Testis (tissue), 2 donors: ENCODE measurements at regions not wholly inside any gene's neighbourhood (a gene's known extent, or its start where the extent isn't known, plus 50 kb on each side); places are given as distances from the start of the nearest gene placed in this dataset.

Experiments
- DNase-seq: peaks from one replicate; pipeline ENCODE4 v3.0.0-alpha.2; 2019
- H3K27ac ChIP-seq, 2 donors: fragments of 200-600 bp; sonication (generic); one replicate each; pipeline ENCODE4 v1.5.1; 2019
- H3K27me3 ChIP-seq: fragments of 200-600 bp; sonication (generic); one replicate; pipeline ENCODE4 v1.5.1; 2019
- H3K36me3 ChIP-seq: fragments of 200-600 bp; sonication (generic); one replicate; pipeline ENCODE4 v1.5.1; 2017; ENCODE audit warnings: low read depth; ENCODE audit errors: missing control alignments
- H3K4me1 ChIP-seq: fragments of 200-600 bp; sonication (generic); one replicate; pipeline ENCODE4 v1.5.1; 2019
- H3K4me3 ChIP-seq, 2 donors: fragments of 200-600 bp; sonication (generic); one replicate each; pipeline ENCODE4 v1.5.1; 2017 to 2019
- H3K9me3 ChIP-seq: fragments of 200-600 bp; sonication (generic); one replicate; pipeline ENCODE4 v1.5.1; 2017
- POLR2A ChIP-seq: fragments of 450-650 bp; IDR thresholded peaks from one replicate; pipeline ENCODE4 v1.6.1; 2017; ENCODE audit warnings: antibody characterized with exemption, mild to moderate bottlenecking, moderate library complexity
- WGBS, 2 donors: methylation state at CpG; one replicate each; pipeline ENCODE4 v1.1.5; 2018; 5-methylcytosine and 5-hydroxymethylcytosine counted together
- intact Hi-C: fragments of 100-400 bp; cut with DNase I; formaldehyde crosslinking; loops from one replicate; pipeline ENCODE4 v1.15.1; 2023; ENCODE audit warnings: low total_unique reads
- TF ChIP-seq, protein P1 (sequence below), 3 experiments: fragments of 450-650 bp in 2 of 3; fragments of 200-600 bp in 1 of 3; sonication (generic) in 1 of 3; IDR thresholded peaks; one replicate each; pipeline ENCODE4 v1.5.1; 2016 to 2019; ENCODE audit warnings: antibody characterized with exemption in 3 of 3, mild to moderate bottlenecking in 2 of 3, moderate library complexity in 1 of 3

DNA sequence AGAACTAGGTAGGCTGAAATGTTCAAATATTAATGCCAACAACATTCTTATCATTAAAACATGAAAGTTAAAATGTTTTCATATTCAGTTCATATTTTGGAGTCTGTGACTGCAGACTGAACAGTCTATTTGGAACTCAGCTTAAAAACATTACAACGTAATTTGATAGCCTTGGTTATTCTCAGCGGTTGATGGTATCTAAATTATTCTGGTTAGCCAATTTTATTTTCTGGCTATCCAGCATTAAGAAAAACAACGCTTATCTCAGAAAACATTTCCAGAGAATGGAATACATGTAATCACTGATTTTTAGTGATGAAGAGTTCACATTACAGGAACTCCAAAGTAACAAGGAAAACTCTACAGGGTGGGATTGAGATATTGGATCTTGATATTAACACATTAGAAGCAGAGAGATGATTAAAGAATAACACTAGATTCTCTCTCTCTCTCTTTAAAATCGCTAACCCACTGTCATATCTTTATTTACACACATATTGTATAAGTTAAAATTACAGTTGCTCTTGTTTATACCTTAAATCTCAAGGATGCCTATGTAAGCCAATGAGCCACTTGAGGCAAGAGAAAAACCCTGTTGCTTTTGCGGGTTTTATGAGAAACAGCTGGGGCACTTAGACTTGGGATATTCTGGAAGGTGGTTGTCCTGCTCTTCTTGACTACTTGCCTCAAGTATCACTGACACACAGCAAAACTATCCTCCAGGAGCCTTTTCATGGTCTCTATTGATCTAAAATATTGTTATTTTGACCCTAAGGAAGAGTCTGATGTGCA is 84.9 kb downstream of the ICOS start:
- Histone ChIP-seq H3K36me3 (no peaks in the 10 kb centered on the region), H3K9me3 (no peaks in the 10 kb centered on the region), H3K27ac (no peak overlapping the region), H3K4me1 (no peaks in the 10 kb centered on the region), H3K4me3 (no peak overlapping the region), H3K27me3 (no peaks in the 10 kb centered on the region)
- TF ChIP-seq POLR2A = no peak
- TF ChIP-seq, protein P1, sequence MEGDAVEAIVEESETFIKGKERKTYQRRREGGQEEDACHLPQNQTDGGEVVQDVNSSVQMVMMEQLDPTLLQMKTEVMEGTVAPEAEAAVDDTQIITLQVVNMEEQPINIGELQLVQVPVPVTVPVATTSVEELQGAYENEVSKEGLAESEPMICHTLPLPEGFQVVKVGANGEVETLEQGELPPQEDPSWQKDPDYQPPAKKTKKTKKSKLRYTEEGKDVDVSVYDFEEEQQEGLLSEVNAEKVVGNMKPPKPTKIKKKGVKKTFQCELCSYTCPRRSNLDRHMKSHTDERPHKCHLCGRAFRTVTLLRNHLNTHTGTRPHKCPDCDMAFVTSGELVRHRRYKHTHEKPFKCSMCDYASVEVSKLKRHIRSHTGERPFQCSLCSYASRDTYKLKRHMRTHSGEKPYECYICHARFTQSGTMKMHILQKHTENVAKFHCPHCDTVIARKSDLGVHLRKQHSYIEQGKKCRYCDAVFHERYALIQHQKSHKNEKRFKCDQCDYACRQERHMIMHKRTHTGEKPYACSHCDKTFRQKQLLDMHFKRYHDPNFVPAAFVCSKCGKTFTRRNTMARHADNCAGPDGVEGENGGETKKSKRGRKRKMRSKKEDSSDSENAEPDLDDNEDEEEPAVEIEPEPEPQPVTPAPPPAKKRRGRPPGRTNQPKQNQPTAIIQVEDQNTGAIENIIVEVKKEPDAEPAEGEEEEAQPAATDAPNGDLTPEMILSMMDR (IDR thresholded peaks at IDR 0.05) = no peak
- no peak for DNase-seq
- intact Hi-C loops = no loop called here
- WGBS, 2 donors = 69 to 75% methylated on average over 5 of the region's 5 CpGs

DNA sequence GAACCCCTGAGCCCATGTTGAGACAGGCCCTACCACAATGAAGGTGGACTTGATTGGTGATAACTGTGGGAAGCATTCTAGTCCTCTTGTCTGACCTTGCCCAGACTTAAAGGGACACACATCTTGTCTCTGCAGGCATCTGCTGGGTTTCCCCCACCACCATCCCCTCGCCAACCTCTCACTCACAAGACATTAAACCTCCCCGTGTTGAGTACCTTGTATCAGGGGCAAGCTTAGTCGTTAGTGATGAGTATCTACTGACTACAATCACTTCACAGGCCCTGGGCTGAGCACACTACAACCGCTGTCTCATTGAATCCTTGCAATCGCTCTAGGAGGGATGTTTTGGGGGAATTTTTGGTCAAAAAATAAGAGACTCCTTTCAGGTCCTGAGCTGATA is 86.0 kb downstream of the ICOS start:
- 76 to 83% methylated on average over 5 of the region's 5 CpGs for WGBS, 2 donors
- no peak overlapping the region for H3K27ac ChIP-seq
- no peaks in the 10 kb centered on the region for H3K36me3 ChIP-seq
- no peak for TF ChIP-seq POLR2A
- TF ChIP-seq, protein P1 (IDR thresholded peaks at IDR 0.05) = no peak
- intact Hi-C loops = no loop called here
- no peaks in the 10 kb centered on the region for H3K4me1 ChIP-seq
- no peaks in the 10 kb centered on the region for H3K27me3 ChIP-seq
- H3K4me3 ChIP-seq = no peak overlapping the region
- DNase-seq = no peak
- H3K9me3 ChIP-seq = no peaks in the 10 kb centered on the region

DNA sequence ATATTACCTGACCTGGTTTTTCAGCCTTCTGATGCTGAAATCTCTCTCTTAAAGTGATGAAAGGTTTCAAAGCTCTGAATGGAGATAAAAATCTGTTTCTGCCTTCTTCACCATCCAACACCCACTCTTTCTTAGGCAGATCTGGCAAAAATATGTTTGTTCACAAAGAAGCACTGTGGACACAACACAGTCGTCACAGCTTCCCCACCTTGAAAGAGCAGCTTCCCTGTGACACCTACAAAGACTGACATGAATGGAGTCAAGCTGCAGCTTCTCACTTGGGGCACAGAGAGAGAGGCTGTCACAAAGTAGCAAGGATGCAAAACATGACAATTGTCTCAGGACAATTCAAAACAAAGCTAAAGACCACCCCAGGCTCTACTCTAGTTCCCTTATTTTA is 86.5 kb downstream of the ICOS start:
- Histone ChIP-seq H3K9me3 (no peaks in the 10 kb centered on the region), H3K27ac (no peak overlapping the region), H3K4me1 (no peaks in the 10 kb centered on the region), H3K27me3 (no peaks in the 10 kb centered on the region), H3K4me3 (no peak overlapping the region), H3K36me3 (no peaks in the 10 kb centered on the region)
- intact Hi-C loops = no loop called here
- DNase-seq = no peak
- 75 to 86% methylated on average over 1 of the region's 1 CpG for WGBS, 2 donors
- TF ChIP-seq, protein P1 (IDR thresholded peaks at IDR 0.05) = no peak
- no peak for TF ChIP-seq POLR2A

DNA sequence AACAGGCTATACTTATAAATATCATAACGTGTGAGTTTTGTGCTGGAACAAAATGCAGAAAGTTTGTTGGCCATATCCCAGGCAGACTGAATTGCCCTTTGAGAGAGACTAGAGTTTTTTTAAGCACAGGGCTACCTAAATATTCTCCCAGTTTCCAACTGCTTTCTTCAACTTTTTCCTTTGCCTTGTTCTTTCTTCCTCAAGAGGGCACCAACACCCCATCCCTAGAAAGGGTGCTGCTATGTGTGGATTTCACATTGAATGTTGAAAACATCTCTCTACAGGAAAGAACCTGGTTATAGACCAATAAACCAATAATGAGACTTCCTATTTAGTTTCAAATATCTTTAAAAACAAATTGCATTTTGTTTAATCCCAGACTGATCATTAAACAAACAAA is 87.9 kb downstream of the ICOS start:
- H3K4me1 ChIP-seq = no peaks in the 10 kb centered on the region
- intact Hi-C loops = no loop called here
- H3K27me3 ChIP-seq = no peaks in the 10 kb centered on the region
- H3K27ac ChIP-seq = no peak overlapping the region
- no peaks in the 10 kb centered on the region for H3K9me3 ChIP-seq
- H3K4me3 ChIP-seq = no peak overlapping the region
- H3K36me3 ChIP-seq = no peaks in the 10 kb centered on the region
- WGBS, 2 donors = 31 to 37% methylated on average over 1 of the region's 1 CpG
- peak; percentile 15 for DNase-seq
- TF ChIP-seq, protein P1 (IDR thresholded peaks at IDR 0.05) = peak in 1 of 3 experiments; percentile 51
- no peak for TF ChIP-seq POLR2A

DNA sequence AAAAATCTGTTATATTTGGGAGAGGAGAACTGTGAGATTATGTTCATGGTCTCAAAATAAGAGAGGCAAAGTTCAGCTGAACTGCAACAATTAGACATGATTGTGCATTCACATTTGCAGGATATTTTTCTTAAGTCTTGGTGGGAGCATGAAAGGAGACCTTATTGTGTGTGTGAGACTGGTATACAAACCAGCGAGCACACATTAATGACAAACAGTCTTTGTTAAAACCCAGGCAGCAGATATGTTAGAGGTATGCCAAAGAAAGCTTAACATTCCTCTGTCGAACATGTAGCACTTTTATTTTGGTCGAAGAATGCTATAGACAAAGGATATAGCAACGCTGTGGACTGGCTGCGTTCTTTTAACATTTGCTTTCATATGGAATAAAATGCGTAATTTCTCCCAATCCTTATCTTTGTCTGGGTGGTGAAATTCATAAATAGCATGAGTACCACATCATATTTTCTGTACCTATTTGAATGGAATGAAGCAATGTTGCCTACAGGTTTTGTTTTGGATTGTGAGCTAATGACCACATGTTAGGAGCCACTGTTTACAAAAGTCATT is 88.4 kb downstream of the ICOS start:
- Histone ChIP-seq H3K4me3 (no peak overlapping the region), H3K27ac (no peak overlapping the region), H3K9me3 (no peaks in the 10 kb centered on the region), H3K27me3 (no peaks in the 10 kb centered on the region), H3K36me3 (no peaks in the 10 kb centered on the region), H3K4me1 (no peaks in the 10 kb centered on the region)
- TF ChIP-seq POLR2A = no peak
- TF ChIP-seq, protein P1 (IDR thresholded peaks at IDR 0.05) = no peak
- intact Hi-C loops = no loop called here
- 73 to 83% methylated on average over 6 of the region's 6 CpGs for WGBS, 2 donors
- DNase-seq = no peak
